H1 (cell line): ENCODE measurements at regions not wholly inside any gene's neighbourhood (a gene's known extent, or its start where the extent isn't known, plus 50 kb on each side); places are given as distances from the start of the nearest gene placed in this dataset.

ENCODE experiments used
- CTCF ChIA-PET: fragments of 300-600 bp; sonication (Branson Sonifier 250); formaldehyde crosslinking; loops from one replicate; lab custom pipeline; 2021; ENCODE audit not compliant: partially characterized antibody; lab: Charles Lee
- POLR2A ChIA-PET: fragments of 300-600 bp; sonication (Branson Sonifier 250); formaldehyde crosslinking; loops from one replicate; lab custom pipeline; 2021; ENCODE audit warnings: inconsistent platforms; ENCODE audit not compliant: partially characterized antibody; lab: Charles Lee
- DNase-seq, 2 experiments: peaks; one replicate each; pipeline versions ENCODE4 v3.0.0 to v3.0.0-alpha.2; 2010 to 2022; ENCODE audit warnings: low spot score in 2 of 2, low read depth in 1 of 2, mixed read lengths in 1 of 2
- FAIRE-seq: peaks from 2 replicates; lab custom pipeline; 2011; peaks lifted over from hg19 to GRCh38; lab: Jason Lieb, UNC
- H2AFZ ChIP-seq: 2 replicates; pipeline ENCODE4 v1.8.1; 2012; ENCODE audit warnings: low read length, inconsistent platforms
- H2AK5ac ChIP-seq: 2 replicates; pipeline ENCODE4 v1.6.1; 2013; ENCODE audit warnings: low read depth, low read length
- H2BK120ac ChIP-seq: replicated peaks from 2 replicates; pipeline ENCODE3; 2013; ENCODE audit warnings: low read depth, low read length, inconsistent platforms
- H2BK12ac ChIP-seq: 2 replicates; pipeline ENCODE4 v1.6.1; 2013; ENCODE audit warnings: low read depth, low read length
- H2BK15ac ChIP-seq: 2 replicates; pipeline ENCODE4 v1.6.1; 2013; ENCODE audit warnings: low read length
- H2BK20ac ChIP-seq: 2 replicates; pipeline ENCODE4 v1.6.1; 2013; ENCODE audit warnings: low read length
- H2BK5ac ChIP-seq: 2 replicates; pipeline ENCODE4 v1.6.1; 2013; ENCODE audit warnings: low read depth, low read length
- H3K14ac ChIP-seq: 2 replicates; pipeline ENCODE4 v1.6.1; 2013; ENCODE audit warnings: inconsistent platforms; ENCODE audit not compliant: insufficient read length
- H3K18ac ChIP-seq: 2 replicates; pipeline ENCODE4 v1.6.1; 2013; ENCODE audit warnings: low read length; ENCODE audit errors: extremely low read depth
- H3K23ac ChIP-seq: 2 replicates; pipeline ENCODE4 v1.6.1; 2013; ENCODE audit warnings: inconsistent platforms; ENCODE audit not compliant: insufficient read length
- H3K23me2 ChIP-seq: 2 replicates; pipeline ENCODE4 v1.6.1; 2013; ENCODE audit warnings: low read depth, low read length
- H3K27ac ChIP-seq: 2 replicates; pipeline ENCODE4 v1.6.1; 2011; ENCODE audit warnings: low read depth, low read length, inconsistent platforms
- H3K27me3 ChIP-seq, 4 experiments: replicated peaks in 1 of 4; 1 replicate in 1 of 4; 2 replicates in 3 of 4; pipeline versions ENCODE4 v1.6.1 to v1.8.1; 2011 to 2013; ENCODE audit warnings: low read length in 3 of 4, mild to moderate bottlenecking in 3 of 4, inconsistent platforms in 2 of 4, mixed read lengths in 2 of 4, moderate library complexity in 1 of 4; ENCODE audit not compliant: control insufficient read depth in 3 of 4, insufficient read depth in 3 of 4; ENCODE audit errors: extremely low read depth in 1 of 4
- H3K36me3 ChIP-seq, 4 experiments: 2 replicates each; pipeline versions ENCODE4 v1.6.1 to v1.8.1; 2011 to 2013; ENCODE audit warnings: mild to moderate bottlenecking in 4 of 4, low read length in 3 of 4, moderate library complexity in 2 of 4, control low read depth in 1 of 4, inconsistent platforms in 1 of 4; ENCODE audit not compliant: insufficient read depth in 4 of 4, control insufficient read depth in 2 of 4
- H3K4ac ChIP-seq: replicated peaks from 2 replicates; pipeline ENCODE3; 2013; ENCODE audit warnings: low read length, low read depth, mixed read lengths, inconsistent platforms; ENCODE audit not compliant: insufficient read length
- H3K4me1 ChIP-seq, 4 experiments: replicated peaks in 1 of 4; 1 replicate in 1 of 4; 2 replicates in 3 of 4; pipeline versions ENCODE4 v1.6.1 to v1.8.1; 2011 to 2013; ENCODE audit warnings: low read length in 3 of 4, inconsistent platforms in 2 of 4, mixed read lengths in 1 of 4; ENCODE audit not compliant: insufficient read depth in 4 of 4, control insufficient read depth in 3 of 4
- H3K4me2 ChIP-seq, 2 experiments: 2 replicates each; pipeline versions ENCODE4 v1.6.1 to v1.8.1; 2011 to 2013; ENCODE audit warnings: low read depth in 2 of 2, low read length in 2 of 2, control low read depth in 1 of 2, inconsistent platforms in 1 of 2, mild to moderate bottlenecking in 1 of 2; ENCODE audit not compliant: insufficient read depth in 1 of 2
- H3K4me3 ChIP-seq, 4 experiments: fragments of 200-600, 300-600 bp in 1 of 4; sonication (generic), shearing (Covaris generic), sonication (Bioruptor Twin) in 1 of 4; 2 replicates each; pipeline versions ENCODE4 v1.5.1 to v1.8.1; 2011 to 2016; ENCODE audit warnings: low read length in 4 of 4, low read depth in 3 of 4, control low read depth in 2 of 4, inconsistent platforms in 2 of 4, mild to moderate bottlenecking in 2 of 4, mixed read lengths in 1 of 4, moderate library complexity in 1 of 4; ENCODE audit not compliant: insufficient read depth in 2 of 4; ENCODE audit errors: extremely low read depth in 1 of 4
- H3K56ac ChIP-seq: replicated peaks from 2 replicates; pipeline ENCODE3; 2013; ENCODE audit warnings: low read depth, mild to moderate bottlenecking, mixed read lengths, low read length, inconsistent platforms; ENCODE audit not compliant: insufficient read length
- H3K79me1 ChIP-seq: 2 replicates; pipeline ENCODE4 v1.6.1; 2013; ENCODE audit warnings: low read depth, low read length, control low read depth
- H3K79me2 ChIP-seq, 2 experiments: 2 replicates each; pipeline versions ENCODE4 v1.6.1 to v1.8.1; 2012 to 2013; ENCODE audit warnings: low read length in 2 of 2, mild to moderate bottlenecking in 2 of 2, inconsistent platforms in 1 of 2; ENCODE audit not compliant: insufficient read depth in 2 of 2, control insufficient read depth in 1 of 2
- H3K9ac ChIP-seq, 4 experiments: replicated peaks in 1 of 4; 1 replicate in 1 of 4; 2 replicates in 3 of 4; pipeline versions ENCODE4 v1.6.1 to v1.8.1; 2011 to 2013; ENCODE audit warnings: low read depth in 3 of 4, low read length in 3 of 4, control low read depth in 2 of 4, mild to moderate bottlenecking in 2 of 4, moderate library complexity in 2 of 4, inconsistent platforms in 1 of 4; ENCODE audit errors: extremely low read depth in 1 of 4
- H3K9me3 ChIP-seq, 2 experiments: 2 replicates each; pipeline versions ENCODE4 v1.6.1 to v1.8.1; 2012 to 2013; ENCODE audit warnings: mild to moderate bottlenecking in 2 of 2, moderate library complexity in 2 of 2, control low read depth in 1 of 2, inconsistent platforms in 1 of 2, low read depth in 1 of 2, low read length in 1 of 2, mixed read lengths in 1 of 2; ENCODE audit not compliant: insufficient read depth in 2 of 2
- H4K20me1 ChIP-seq, 2 experiments: replicated peaks in 1 of 2; 2 replicates each; pipeline versions ENCODE3 to v1.8.1; 2011 to 2013; ENCODE audit warnings: inconsistent platforms in 2 of 2, low read length in 2 of 2, mild to moderate bottlenecking in 1 of 2; ENCODE audit not compliant: insufficient read depth in 2 of 2, control insufficient read depth in 1 of 2
- H4K5ac ChIP-seq: 2 replicates; pipeline ENCODE4 v1.6.1; 2013; ENCODE audit warnings: low read length, low read depth, mixed read lengths, inconsistent platforms; ENCODE audit not compliant: insufficient read length
- H4K8ac ChIP-seq: 2 replicates; pipeline ENCODE4 v1.8.0; 2013; ENCODE audit warnings: mild to moderate bottlenecking, moderate library complexity, low read length, inconsistent platforms; ENCODE audit not compliant: insufficient read depth; ENCODE audit errors: extremely low read depth
- H4K91ac ChIP-seq: replicated peaks from 2 replicates; pipeline ENCODE3; 2013; ENCODE audit warnings: low read length, mixed read lengths, inconsistent platforms; ENCODE audit not compliant: insufficient read length
- ASH2L ChIP-seq: fragments of 200-600, 300-600 bp; sonication (generic); IDR thresholded peaks from one replicate; pipeline ENCODE4 v1.7.1; 2017; ENCODE audit warnings: low read length
- CTBP2 ChIP-seq: IDR thresholded peaks from 2 replicates; pipeline ENCODE4 v1.7.0; 2011; ENCODE audit warnings: borderline replicate concordance, mild to moderate bottlenecking, moderate library complexity, mixed read lengths, low read length; ENCODE audit not compliant: insufficient read depth, insufficient read length
- CTCF ChIP-seq, 3 experiments: IDR thresholded peaks; 1 replicate in 2 of 3; 2 replicates in 1 of 3; pipeline versions ENCODE4 v1.5.1 to v1.6.1; 2011; ENCODE audit warnings: low read length in 3 of 3, mild to moderate bottlenecking in 3 of 3, inconsistent platforms in 2 of 3, low read depth in 1 of 3, moderate library complexity in 1 of 3; ENCODE audit not compliant: insufficient read depth in 1 of 3; ENCODE audit errors: control extremely low read depth in 1 of 3
- EZH2 ChIP-seq: fragments of 200-600 bp; sonication (generic); IDR thresholded peaks from 2 replicates; pipeline ENCODE4 v1.7.1; 2012; ENCODE audit warnings: low read depth, mild to moderate bottlenecking, moderate library complexity, low read length, inconsistent platforms; ENCODE audit not compliant: severe bottlenecking
- JUND ChIP-seq: IDR thresholded peaks from 2 replicates; pipeline ENCODE4 v1.6.1; 2011; ENCODE audit warnings: mild to moderate bottlenecking, improper control_type of control experiment, low read length
- RFX5 ChIP-seq: IDR thresholded peaks from 2 replicates; pipeline ENCODE4 v1.6.1; 2011; ENCODE audit warnings: low read depth, low read length, improper control_type of control experiment, borderline replicate concordance
- SIN3A ChIP-seq, 2 experiments: IDR thresholded peaks in 1 of 2; conservative IDR thresholded peaks in 1 of 2; 2 replicates each; pipeline ENCODE4 v1.6.1; 2011 to 2012; ENCODE audit warnings: low read length in 2 of 2, improper control_type of control experiment in 1 of 2, low read depth in 1 of 2, mild to moderate bottlenecking in 1 of 2
- SP4 ChIP-seq: IDR thresholded peaks from 2 replicates; pipeline ENCODE4 v1.6.1; 2012; ENCODE audit warnings: low read length, inconsistent platforms
- USF2 ChIP-seq: IDR thresholded peaks from 2 replicates; pipeline ENCODE4 v1.6.1; 2011; ENCODE audit warnings: low read length, improper control_type of control experiment
- ZNF274 ChIP-seq: IDR thresholded peaks from 2 replicates; pipeline ENCODE4 v1.7.0; 2012; ENCODE audit warnings: low read length, borderline replicate concordance; ENCODE audit errors: extremely low read depth
- WGBS, 2 experiments: shearing (Covaris generic) in 1 of 2; methylation state at CpG; one replicate each; pipeline versions ENCODE4 v1.1.6 to v1.1.7; 2013 to 2015; ENCODE audit warnings: low lambda C conversion rate in 2 of 2, mixed read lengths in 2 of 2, inconsistent platforms in 1 of 2, low coverage in 1 of 2, missing lambda C conversion rate in 1 of 2; ENCODE audit not compliant: insufficient replicate concordance in 2 of 2, insufficient coverage in 1 of 2, insufficient read length in 1 of 2; ENCODE audit errors: extremely low coverage in 1 of 2, missing lambda C conversion rate in 1 of 2; 5-methylcytosine and 5-hydroxymethylcytosine counted together

GRCh38 chr5:121408778-121409177 is 442.9 kb upstream of the FTMT start:
- Histone ChIP-seq H3K23me2 (no peaks in the 10 kb centered on the region), H3K14ac (no peak overlapping the region), H3K56ac (no peak overlapping the region), H3K4me3 (no peak overlapping the region), H4K20me1 (no peaks in the 10 kb centered on the region), H3K27me3 (no peaks in the 10 kb centered on the region), H3K9me3 (no peaks in the 10 kb centered on the region), H3K4ac (no peak overlapping the region), H3K79me1 (no peaks in the 10 kb centered on the region), H4K8ac (no peak overlapping the region), H3K9ac (no peak overlapping the region), H3K23ac (no peak overlapping the region), H2AFZ (0 out of 2 replicates have a peak overlapping the region, but pooled peaks have one; percentile 26), H3K79me2 (no peaks in the 10 kb centered on the region), H3K4me2 (no peak overlapping the region), H2BK15ac (no peak overlapping the region), H4K5ac (no peak overlapping the region), H2BK5ac (no peak overlapping the region), H3K36me3 (no peaks in the 10 kb centered on the region), H4K91ac (no peak overlapping the region), H2BK12ac (no peak overlapping the region), H3K18ac (no peak overlapping the region), H3K4me1 (no peaks in the 10 kb centered on the region), H2BK120ac (no peak overlapping the region), H2AK5ac (no peak overlapping the region), H3K27ac (no peak overlapping the region), H2BK20ac (no peak overlapping the region)
- DNase-seq = no peak
- POLR2A ChIA-PET = no interaction called here
- WGBS, 2 experiments = 85% methylated on average over 1 of the region's 1 CpG; no CpG with 5 or more reads in 1 of the 2 experiments
- CTCF ChIA-PET = no interaction called here
- no peak for FAIRE-seq
- TF ChIP-seq CTCF (IDR thresholded peaks at IDR 0.05; ENCODE audit: control extremely low read depth in 1 of 3, insufficient read depth in 1 of 3, low read depth in 1 of 3, low read length in 3 of 3) = no peak
- no peak for TF ChIP-seq JUND
- no peak for TF ChIP-seq ASH2L
- TF ChIP-seq CTBP2 = no peak
- TF ChIP-seq USF2 = no peak
- no peak for TF ChIP-seq SP4
- TF ChIP-seq RFX5 = no peak
- TF ChIP-seq ZNF274 = no peak
- no peak for TF ChIP-seq SIN3A (conservative IDR thresholded peaks at IDR 0.05 in 1 of 2, IDR thresholded peaks at IDR 0.05 in 1 of 2; ENCODE audit: low read depth in 1 of 2, low read length in 2 of 2)
- TF ChIP-seq EZH2 = no peak
